ENCODE measurements at regions not wholly inside any gene's neighbourhood (a gene's known extent, or its start where the extent isn't known, plus 50 kb on each side); places are given as distances from the start of the nearest gene placed in this dataset.

DNA sequence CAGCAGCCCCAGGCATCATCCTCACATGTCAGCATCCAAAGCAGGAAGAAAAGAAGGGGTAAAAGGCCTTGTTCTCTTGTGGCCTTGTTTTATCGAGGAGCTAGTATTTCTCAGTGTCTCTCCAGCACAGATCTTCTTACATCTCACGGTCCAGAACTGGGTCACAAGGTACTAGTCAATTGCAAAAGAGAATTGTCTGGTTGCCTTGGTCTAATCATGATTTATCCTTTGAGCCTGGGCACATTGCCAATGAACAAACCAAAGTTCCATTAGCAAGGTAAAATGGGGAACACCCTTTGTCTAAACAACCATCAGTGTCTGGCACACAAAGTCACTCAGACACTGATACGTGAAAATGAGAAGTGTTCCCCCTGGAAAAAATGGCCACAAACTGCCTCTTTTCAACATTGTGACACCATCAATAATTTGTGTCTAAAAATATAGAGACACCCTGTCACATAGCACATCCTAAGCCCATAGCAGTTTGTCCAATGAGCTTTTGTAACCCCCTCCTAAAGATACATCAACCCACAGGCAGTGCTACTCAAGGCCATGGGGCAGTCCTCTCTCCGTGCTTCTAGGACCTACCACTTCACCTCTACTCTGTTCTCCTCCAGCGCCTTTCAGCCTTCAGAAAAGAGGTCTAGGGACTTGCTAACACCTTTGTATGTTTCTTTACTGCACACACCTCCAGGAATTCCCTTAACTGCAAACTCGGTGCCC is 534.4 kb downstream of the MID1IP1 start:
- DNase-seq (ENCODE audit: low read depth): no peak

- DNase-seq (ENCODE audit: low read depth): no peak
Measured at GRCh38 chrX:39336671-39337311, 535.5 kb downstream of the MID1IP1 start.

- DNase-seq (ENCODE audit: low read depth): no peak
Measured at GRCh38 chrX:39337451-39337850, 536.2 kb downstream of the MID1IP1 start.

DNA sequence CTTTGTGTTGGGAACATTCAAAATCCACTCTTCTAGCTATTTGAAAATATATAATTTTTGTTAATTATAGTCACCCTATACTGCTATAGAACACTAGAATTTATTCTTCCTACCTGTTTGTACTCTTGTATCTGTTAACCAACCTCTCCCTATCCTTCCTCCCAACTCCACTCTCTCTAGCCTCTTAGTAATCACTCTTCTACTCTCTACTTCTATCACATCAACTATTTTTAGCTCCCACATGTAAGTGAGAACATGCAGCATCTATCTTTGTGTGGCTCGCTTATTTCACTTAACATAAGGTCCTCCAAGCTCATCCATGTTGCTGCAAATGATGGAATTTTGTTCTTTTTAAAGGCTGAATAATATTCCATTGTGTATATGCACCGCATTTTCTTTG is 537.3 kb downstream of the MID1IP1 start:
- no peak for DNase-seq (ENCODE audit: low read depth)

- DNase-seq (ENCODE audit: low read depth): no peak
Measured at GRCh38 chrX:39356119-39356807, 555.0 kb downstream of the MID1IP1 start.

GRCh38 chrX:39360101-39360500 is 558.8 kb downstream of the MID1IP1 start:
- DNase-seq (ENCODE audit: low read depth): no peak

GRCh38 chrX:39361736-39362135 is 560.5 kb downstream of the MID1IP1 start:
- no peak for DNase-seq (ENCODE audit: low read depth)

GRCh38 chrX:39367416-39367815 is 566.2 kb downstream of the MID1IP1 start:
- DNase-seq (ENCODE audit: low read depth): no peak

DNA sequence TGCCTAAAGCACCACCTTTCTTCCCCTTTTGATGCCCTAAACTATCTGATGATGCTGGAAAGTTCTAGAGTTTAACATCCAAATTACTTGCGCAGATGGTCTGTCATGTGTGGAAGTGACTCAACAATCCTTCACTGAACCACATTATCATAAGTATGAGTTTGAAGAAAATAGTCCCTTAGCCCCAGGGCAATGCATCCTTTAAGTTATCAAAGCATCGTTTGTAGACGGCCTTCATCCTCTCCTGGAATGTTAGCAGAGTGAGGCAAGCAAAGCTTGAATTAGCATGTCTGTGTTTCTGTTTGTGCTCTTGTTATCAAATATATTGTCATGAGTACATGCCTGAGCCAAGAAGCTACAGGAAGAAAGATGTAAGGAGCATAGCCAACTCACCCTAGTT is 570.9 kb downstream of the MID1IP1 start:
- DNase-seq (ENCODE audit: low read depth): no peak

- DNase-seq (ENCODE audit: low read depth): no peak
Measured at GRCh38 chrX:39377157-39377556, 575.9 kb downstream of the MID1IP1 start.

GRCh38 chrX:39377773-39378172 is 576.5 kb downstream of the MID1IP1 start:
- no peak for DNase-seq (ENCODE audit: low read depth)

DNA sequence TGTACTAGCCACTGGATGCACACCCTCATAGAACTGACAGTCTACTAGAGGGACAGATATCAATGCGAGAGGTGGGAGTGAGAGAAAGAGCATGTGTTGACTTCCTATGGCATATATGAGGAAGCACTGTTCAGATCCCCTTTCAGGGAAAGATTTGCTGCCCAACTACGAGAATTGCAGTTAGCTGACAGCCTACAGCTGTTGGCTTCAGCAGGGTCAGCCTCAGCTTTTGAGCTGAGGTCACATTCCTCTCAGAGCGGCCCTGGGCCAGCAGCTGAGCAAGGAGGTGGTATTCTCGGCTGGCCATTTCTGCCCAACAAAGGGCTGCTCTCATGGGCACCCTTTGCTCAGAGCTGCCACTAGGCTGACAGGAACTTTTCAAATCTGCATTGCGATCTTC is 580.2 kb downstream of the MID1IP1 start:
- no peak for DNase-seq (ENCODE audit: low read depth)

GRCh38 chrX:39384996-39385395 is 583.7 kb downstream of the MID1IP1 start:
- DNase-seq (ENCODE audit: low read depth): no peak

- no peak for DNase-seq (ENCODE audit: low read depth)
Measured at GRCh38 chrX:39388730-39389129, 587.5 kb downstream of the MID1IP1 start.

GRCh38 chrX:39396358-39396995 is 595.2 kb downstream of the MID1IP1 start:
- DNase-seq (ENCODE audit: low read depth): no peak

DNA sequence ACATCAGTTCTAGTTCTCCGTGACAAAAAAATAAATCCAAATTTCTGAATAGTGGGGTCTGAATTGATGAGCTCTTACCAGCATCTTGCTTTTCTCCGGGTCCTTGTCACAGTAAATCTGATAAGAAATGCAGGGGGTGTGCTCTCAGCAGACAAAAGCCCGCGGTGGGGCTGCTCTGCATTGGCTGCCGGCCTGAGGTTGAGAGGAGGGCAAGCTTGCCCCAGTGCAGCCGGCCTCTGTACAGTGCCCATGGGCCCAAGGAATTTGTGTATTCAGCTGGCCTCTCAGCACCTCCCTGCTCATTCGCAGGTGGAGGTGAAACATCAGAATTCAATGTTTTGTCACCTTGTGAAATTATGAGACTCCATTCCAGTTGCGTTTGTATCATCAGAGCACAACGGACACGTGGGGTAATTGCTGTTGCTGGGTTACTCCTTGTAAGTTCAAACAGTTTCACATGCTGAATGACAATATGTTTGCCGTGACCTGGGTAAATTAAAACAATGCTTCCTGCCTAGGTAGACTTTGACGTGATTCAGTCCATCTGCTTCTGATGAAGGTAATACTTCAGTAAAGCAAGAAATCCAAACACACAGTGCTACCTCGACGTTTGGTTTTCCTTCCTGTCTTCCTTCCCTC is 596.4 kb downstream of the MID1IP1 start:
- DNase-seq (ENCODE audit: low read depth): no peak

DNA sequence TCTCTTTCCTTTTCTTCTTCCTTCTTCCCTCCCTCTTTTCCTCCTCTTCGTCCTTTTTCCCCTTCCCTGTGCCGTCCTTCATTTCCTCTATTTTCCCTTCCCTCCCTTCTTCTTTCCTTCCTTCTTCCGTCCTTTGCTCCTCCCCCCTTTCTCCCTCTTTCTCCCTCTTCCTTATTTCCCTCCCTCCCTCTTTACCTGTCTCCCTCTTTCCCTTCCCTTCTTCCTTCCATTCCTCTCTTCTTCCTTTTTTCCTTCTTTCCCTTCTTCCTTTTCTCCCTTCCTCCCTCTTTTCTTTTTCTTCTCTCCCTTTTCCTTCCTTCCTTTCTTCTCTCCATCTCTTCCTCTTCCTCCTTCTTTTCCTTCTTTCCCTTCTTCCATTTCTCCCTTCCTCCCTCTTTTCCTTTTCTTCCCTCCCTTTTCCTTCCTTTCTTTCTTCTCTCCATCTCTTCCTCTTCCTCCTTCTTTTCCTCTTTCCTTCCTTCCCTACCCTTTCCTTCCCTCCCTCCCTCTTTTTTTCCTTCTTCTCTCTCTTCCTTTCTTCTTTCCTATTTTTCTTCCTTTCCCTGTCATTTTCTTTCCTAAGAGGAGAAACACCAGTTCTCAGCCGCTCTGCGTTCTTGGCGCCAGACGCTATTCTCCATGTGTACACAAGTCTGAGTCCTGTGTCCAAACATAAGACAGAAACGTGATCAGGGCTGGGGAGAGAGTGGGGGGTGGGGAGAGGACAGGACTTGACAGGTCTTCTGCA is 597.1 kb downstream of the MID1IP1 start:
- DNase-seq (ENCODE audit: low read depth): no peak

- no peak for DNase-seq (ENCODE audit: low read depth)
Measured at GRCh38 chrX:39398963-39399261, 597.7 kb downstream of the MID1IP1 start.

- no peak for DNase-seq (ENCODE audit: low read depth)
Measured at GRCh38 chrX:39399387-39399786, 598.1 kb downstream of the MID1IP1 start.

DNA sequence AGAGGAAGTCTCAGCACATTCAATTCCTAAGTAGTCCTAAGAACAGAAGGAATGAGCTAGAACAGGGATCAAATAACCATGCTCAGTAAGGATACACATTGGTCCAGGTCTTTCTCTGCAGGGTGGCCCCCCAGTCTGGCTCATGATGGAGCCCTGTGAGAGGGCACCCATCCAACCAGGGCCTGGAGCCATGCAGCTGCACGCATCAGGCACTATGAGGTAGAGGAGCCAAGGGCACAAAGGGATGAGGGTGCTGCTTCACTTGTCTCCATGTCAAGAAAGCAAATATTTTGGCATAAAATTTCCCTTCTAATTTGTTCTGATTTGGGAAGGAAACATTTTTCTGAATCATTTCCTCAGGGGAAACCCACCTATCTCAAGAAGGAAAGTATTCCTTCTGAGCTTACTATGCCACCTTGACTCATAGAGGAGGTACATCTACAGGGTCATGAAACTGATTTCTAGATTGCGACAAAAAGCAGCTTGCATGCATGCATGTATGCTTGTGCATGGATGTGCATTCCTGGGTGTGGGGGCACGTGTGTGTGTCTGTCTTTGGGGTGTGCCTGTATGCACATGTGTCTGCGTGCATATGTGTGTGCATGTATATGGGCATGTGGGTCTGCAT is 600.3 kb downstream of the MID1IP1 start:
- DNase-seq (ENCODE audit: low read depth): no peak

- DNase-seq (ENCODE audit: low read depth): no peak
Measured at GRCh38 chrX:39402158-39402557, 600.9 kb downstream of the MID1IP1 start.
